Endothelial cell (in vitro differentiated cells): ENCODE measurements at regions not wholly inside any gene's neighbourhood (a gene's known extent, or its start where the extent isn't known, plus 50 kb on each side); places are given as distances from the start of the nearest gene placed in this dataset.
"Not testable (repeated sequence)": the region's sequence is repeated elsewhere in the genome, so short reads cannot be mapped to it uniquely, and the experiment has no call there.

Experiments used
- DNase-seq: peaks from one replicate; pipeline ENCODE4 v3.0.0; 2021; ENCODE audit warnings: low spot score
- H3K27ac Mint-ChIP-seq: one replicate; pipeline ENCODE4 v1.8.0; 2021; ENCODE audit warnings: mixed read lengths, inconsistent platforms; ENCODE audit not compliant: unreplicated experiment
- H3K27me3 Mint-ChIP-seq: one replicate; pipeline ENCODE4 v1.8.0; 2021; ENCODE audit warnings: mild to moderate bottlenecking, moderate library complexity, mixed read lengths, inconsistent platforms; ENCODE audit not compliant: unreplicated experiment
- H3K36me3 Mint-ChIP-seq: one replicate; pipeline ENCODE4 v1.8.0; 2021; ENCODE audit warnings: mild to moderate bottlenecking, low read depth, mixed read lengths, inconsistent platforms; ENCODE audit not compliant: unreplicated experiment
- H3K4me1 Mint-ChIP-seq: one replicate; pipeline ENCODE4 v1.8.0; 2021; ENCODE audit warnings: mild to moderate bottlenecking, mixed read lengths, inconsistent platforms; ENCODE audit not compliant: unreplicated experiment
- H3K4me3 Mint-ChIP-seq: one replicate; pipeline ENCODE4 v1.8.0; 2021; ENCODE audit warnings: mild to moderate bottlenecking, mixed read lengths, inconsistent platforms; ENCODE audit not compliant: unreplicated experiment
- H3K9me3 Mint-ChIP-seq: one replicate; pipeline ENCODE4 v1.8.0; 2021; ENCODE audit warnings: mixed read lengths, inconsistent platforms; ENCODE audit not compliant: unreplicated experiment
- TF ChIP-seq, protein P1 (sequence below): fragments of 200-600 bp; sonication (generic); IDR thresholded peaks from one replicate; pipeline ENCODE4 v1.5.0; 2021; ENCODE audit warnings: antibody characterized with exemption; ENCODE audit not compliant: unreplicated experiment

DNA sequence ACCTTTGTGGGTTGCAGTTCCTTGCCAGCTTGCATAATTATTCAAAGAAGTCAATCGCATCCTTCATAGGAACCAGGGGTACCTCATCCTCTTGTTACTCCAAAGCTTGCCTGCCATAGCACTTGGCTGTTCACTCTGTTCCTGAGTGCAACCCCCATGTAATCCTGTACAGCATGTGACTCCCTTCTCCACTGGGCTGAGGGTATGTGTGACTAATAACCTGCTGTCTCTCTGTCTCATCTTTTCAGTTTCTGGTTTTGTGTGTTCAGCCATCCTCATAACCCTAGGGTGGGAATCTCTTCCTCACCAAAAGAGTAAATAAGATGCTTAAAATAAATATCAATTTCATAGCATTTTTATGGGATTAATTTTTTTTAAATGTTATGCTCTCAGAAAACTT, 351.9 kb downstream of the S1PR1 start:
- Mint-ChIP-seq H3K36me3 (no peaks in the 10 kb centered on the region), H3K27ac (no peak overlapping the region), H3K9me3 (no peaks in the 10 kb centered on the region), H3K4me3 (no peak overlapping the region), H3K4me1 (no peaks in the 10 kb centered on the region), H3K27me3 (no peaks in the 10 kb centered on the region)
- no peak for DNase-seq
- TF ChIP-seq, protein P1, sequence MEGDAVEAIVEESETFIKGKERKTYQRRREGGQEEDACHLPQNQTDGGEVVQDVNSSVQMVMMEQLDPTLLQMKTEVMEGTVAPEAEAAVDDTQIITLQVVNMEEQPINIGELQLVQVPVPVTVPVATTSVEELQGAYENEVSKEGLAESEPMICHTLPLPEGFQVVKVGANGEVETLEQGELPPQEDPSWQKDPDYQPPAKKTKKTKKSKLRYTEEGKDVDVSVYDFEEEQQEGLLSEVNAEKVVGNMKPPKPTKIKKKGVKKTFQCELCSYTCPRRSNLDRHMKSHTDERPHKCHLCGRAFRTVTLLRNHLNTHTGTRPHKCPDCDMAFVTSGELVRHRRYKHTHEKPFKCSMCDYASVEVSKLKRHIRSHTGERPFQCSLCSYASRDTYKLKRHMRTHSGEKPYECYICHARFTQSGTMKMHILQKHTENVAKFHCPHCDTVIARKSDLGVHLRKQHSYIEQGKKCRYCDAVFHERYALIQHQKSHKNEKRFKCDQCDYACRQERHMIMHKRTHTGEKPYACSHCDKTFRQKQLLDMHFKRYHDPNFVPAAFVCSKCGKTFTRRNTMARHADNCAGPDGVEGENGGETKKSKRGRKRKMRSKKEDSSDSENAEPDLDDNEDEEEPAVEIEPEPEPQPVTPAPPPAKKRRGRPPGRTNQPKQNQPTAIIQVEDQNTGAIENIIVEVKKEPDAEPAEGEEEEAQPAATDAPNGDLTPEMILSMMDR = no peak

DNA sequence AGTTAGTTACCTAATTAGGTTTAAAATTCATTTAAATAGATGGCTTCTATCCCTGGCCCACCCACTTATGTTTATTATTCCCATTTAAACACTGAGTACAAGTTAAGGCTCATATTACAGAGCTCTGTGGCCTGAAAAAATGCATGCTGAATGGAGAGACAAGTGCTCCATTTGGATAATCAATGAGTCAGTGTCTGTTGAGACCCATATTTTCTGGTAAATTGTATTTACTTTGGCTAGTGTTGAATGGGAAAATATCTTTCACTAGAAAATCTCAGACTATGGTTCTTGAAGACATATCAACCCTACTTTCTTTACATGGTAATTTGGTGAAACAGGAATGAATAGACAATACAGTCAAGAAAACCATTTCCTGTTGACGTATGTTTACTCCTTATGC, 356.0 kb downstream of the S1PR1 start:
- H3K36me3 Mint-ChIP-seq = no peaks in the 10 kb centered on the region
- H3K27ac Mint-ChIP-seq = no peak overlapping the region
- DNase-seq = no peak

DNA sequence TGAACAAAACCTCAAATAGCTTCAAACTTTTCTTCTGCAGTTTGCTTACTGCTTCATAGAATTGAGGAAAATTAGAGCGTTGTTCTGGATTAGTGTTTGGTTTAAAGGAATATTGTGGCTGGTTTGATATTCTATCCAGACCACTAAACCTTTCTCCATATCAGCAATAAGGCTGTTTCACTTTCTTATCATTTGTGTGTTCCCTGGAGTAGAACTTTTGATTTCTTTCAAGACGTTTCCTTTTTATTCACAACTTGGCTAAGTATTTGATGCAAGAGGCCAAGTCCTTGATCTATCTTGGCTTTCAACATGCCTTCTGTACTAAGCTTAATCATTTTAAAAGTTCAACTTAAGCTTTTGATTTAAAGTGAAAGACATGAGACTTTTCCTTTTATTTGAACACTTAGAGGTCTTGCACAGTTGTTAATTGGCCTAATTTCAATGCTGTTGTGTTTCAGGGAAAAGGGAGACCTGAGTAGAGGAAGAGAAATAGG, 359.1 kb downstream of the S1PR1 start:
- Mint-ChIP-seq H3K27ac (no peak overlapping the region), H3K4me3 (no peak overlapping the region), H3K36me3 (no peaks in the 10 kb centered on the region), H3K4me1 (no peaks in the 10 kb centered on the region), H3K27me3 (peaks cover 2% of the 10 kb centered on the region), H3K9me3 (no peaks in the 10 kb centered on the region)
- TF ChIP-seq, protein P1 = no peak
- DNase-seq = no peak

More for the DNA sequence above, 356.0 kb downstream of the S1PR1 start:
- peaks cover 2% of the 10 kb centered on the region for H3K27me3 Mint-ChIP-seq
- H3K4me1 Mint-ChIP-seq = no peaks in the 10 kb centered on the region
- TF ChIP-seq, protein P1 = no peak
- no peak overlapping the region for H3K4me3 Mint-ChIP-seq
- no peaks in the 10 kb centered on the region for H3K9me3 Mint-ChIP-seq

DNA sequence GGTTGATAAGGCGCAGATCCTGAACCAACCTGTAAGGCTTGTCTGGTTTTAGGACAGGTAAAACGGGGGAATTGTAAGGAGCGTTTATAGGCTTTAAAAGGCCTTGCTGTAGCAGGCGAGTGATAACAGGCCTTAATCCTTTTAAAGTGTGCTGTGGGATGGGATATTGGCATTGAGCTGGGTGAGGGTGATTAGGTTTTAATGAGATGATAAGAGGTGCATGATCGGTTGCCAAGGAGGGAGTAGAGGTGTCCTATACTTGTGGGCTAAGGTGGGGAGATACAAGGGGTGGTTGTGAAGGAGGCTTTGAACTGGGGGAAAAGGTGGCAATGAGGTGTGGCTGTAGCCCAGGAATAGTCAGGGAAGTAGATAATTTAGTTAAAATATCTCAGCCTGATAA, 363.8 kb downstream of the S1PR1 start:
- H3K4me1 Mint-ChIP-seq, H3K27ac Mint-ChIP-seq, H3K27me3 Mint-ChIP-seq, H3K4me3 Mint-ChIP-seq, H3K36me3 Mint-ChIP-seq, DNase-seq, H3K9me3 Mint-ChIP-seq: not testable (repeated sequence)

DNA sequence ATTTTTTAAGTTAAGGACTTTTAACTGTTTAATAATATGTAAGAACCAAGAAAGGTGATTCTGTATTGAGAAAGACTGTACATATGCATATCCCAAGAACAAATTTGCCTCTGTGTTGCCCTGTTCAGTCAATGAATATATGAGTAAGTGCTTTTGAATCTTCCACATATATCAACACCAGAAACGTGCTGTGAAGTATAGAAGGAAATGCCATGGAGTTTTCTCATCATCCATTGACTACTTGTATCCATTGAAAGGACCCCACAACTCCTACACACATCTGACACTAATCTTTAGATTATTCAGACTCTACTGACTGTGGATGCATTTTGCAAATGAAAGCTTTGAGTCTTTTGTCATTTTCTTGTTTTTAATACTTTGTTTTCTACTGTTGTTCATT, 366.9 kb downstream of the S1PR1 start:
- DNase-seq = no peak
- Mint-ChIP-seq H3K36me3 (no peaks in the 10 kb centered on the region), H3K27me3 (peaks cover 1% of the 10 kb centered on the region), H3K4me3 (no peak overlapping the region), H3K4me1 (no peaks in the 10 kb centered on the region), H3K27ac (no peak overlapping the region), H3K9me3 (no peaks in the 10 kb centered on the region)
- TF ChIP-seq, protein P1 = no peak

DNA sequence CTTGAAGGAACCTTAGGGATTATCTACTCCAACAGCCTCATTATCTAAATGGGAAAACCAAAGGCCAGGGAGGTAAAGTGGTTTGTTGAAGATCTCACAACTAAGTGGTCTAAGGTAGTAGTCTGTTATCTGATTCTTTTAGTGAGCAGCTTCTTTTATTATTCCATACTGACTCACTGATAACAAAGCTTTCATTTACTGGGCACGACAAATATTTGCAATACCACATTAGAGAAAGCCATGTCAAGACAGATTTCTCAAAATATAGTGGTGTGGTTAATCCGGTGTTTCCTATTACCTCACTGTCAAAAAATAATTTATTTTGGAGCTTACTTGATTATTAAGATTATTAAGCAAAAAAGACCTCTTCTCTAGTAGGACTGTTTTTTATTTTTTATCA, 369.1 kb downstream of the S1PR1 start:
- no peaks in the 10 kb centered on the region for H3K9me3 Mint-ChIP-seq
- no peak for DNase-seq
- H3K4me3 Mint-ChIP-seq = no peak overlapping the region
- TF ChIP-seq, protein P1 = no peak
- no peak overlapping the region for H3K27ac Mint-ChIP-seq
- H3K36me3 Mint-ChIP-seq = no peaks in the 10 kb centered on the region
- no peaks in the 10 kb centered on the region for H3K4me1 Mint-ChIP-seq
- peaks cover 1% of the 10 kb centered on the region for H3K27me3 Mint-ChIP-seq
